ENCODE measurements at regions not wholly inside any gene's neighbourhood (a gene's known extent, or its start where the extent isn't known, plus 50 kb on each side); places are given as distances from the start of the nearest gene placed in this dataset.

GRCh38 chr18:78652001-78652545, 327.5 kb upstream of the SALL3 start:
- no peak for DNase-seq (ENCODE audit: low read depth)

GRCh38 chr18:78655921-78656320, 323.7 kb upstream of the SALL3 start:
- DNase-seq (ENCODE audit: low read depth) = no peak

- no peak for DNase-seq (ENCODE audit: low read depth)
These were observed 323.2 kb upstream of the SALL3 start for GRCh38 chr18:78656346-78656925.

- DNase-seq (ENCODE audit: low read depth) = no peak
These were observed 321.1 kb upstream of the SALL3 start for GRCh38 chr18:78658531-78658930.

GRCh38 chr18:78659057-78659456, 320.6 kb upstream of the SALL3 start:
- no peak for DNase-seq (ENCODE audit: low read depth)

GRCh38 chr18:78659748-78660147, 319.9 kb upstream of the SALL3 start:
- DNase-seq (ENCODE audit: low read depth) = no peak

- DNase-seq (ENCODE audit: low read depth) = no peak
These were observed 319.3 kb upstream of the SALL3 start for GRCh38 chr18:78660311-78660710.

GRCh38 chr18:78661316-78661715, 318.3 kb upstream of the SALL3 start:
- no peak for DNase-seq (ENCODE audit: low read depth)

- DNase-seq (ENCODE audit: low read depth) = no peak
These were observed 316.7 kb upstream of the SALL3 start for GRCh38 chr18:78662879-78663278.

GRCh38 chr18:78664048-78664447, 315.6 kb upstream of the SALL3 start:
- DNase-seq (ENCODE audit: low read depth) = no peak

GRCh38 chr18:78664848-78665247, 314.8 kb upstream of the SALL3 start:
- DNase-seq (ENCODE audit: low read depth) = no peak

GRCh38 chr18:78665644-78666043, 314.0 kb upstream of the SALL3 start:
- DNase-seq (ENCODE audit: low read depth) = no peak

- DNase-seq (ENCODE audit: low read depth) = no peak
These were observed 312.8 kb upstream of the SALL3 start for GRCh38 chr18:78666666-78667335.

GRCh38 chr18:78670778-78671391, 308.7 kb upstream of the SALL3 start:
- DNase-seq (ENCODE audit: low read depth) = no peak

- no peak for DNase-seq (ENCODE audit: low read depth)
These were observed 308.1 kb upstream of the SALL3 start for GRCh38 chr18:78671551-78671950.

- DNase-seq (ENCODE audit: low read depth) = no peak
These were observed 306.7 kb upstream of the SALL3 start for GRCh38 chr18:78672862-78673446.

- DNase-seq (ENCODE audit: low read depth) = no peak
These were observed 305.9 kb upstream of the SALL3 start for GRCh38 chr18:78673516-78674321.

GRCh38 chr18:78675231-78675630, 304.4 kb upstream of the SALL3 start:
- no peak for DNase-seq (ENCODE audit: low read depth)

- DNase-seq (ENCODE audit: low read depth) = no peak
These were observed 302.8 kb upstream of the SALL3 start for GRCh38 chr18:78676622-78677482.

- no peak for DNase-seq (ENCODE audit: low read depth)
These were observed 301.9 kb upstream of the SALL3 start for GRCh38 chr18:78677483-78678317.
